Kidney (tissue), 13 donors: ENCODE measurements at regions not wholly inside any gene's neighbourhood (a gene's known extent, or its start where the extent isn't known, plus 50 kb on each side); places are given as distances from the start of the nearest gene placed in this dataset.

Experiments
- DNase-seq, 5 donors: peaks; one replicate each; pipeline ENCODE4 v3.0.0-alpha.2; 2013 to 2020
- FAIRE-seq: peaks from 2 replicates; lab custom pipeline; 2012; peaks lifted over from hg19 to GRCh38; lab: Jason Lieb, UNC
- H3K27ac ChIP-seq, 2 donors: one replicate each; pipeline ENCODE4 v1.7.0; 2013; ENCODE audit warnings: low read depth in 2 of 2, low read length in 2 of 2, inconsistent platforms in 1 of 2
- H3K27me3 ChIP-seq: one replicate; pipeline ENCODE4 v1.7.1; 2013; ENCODE audit warnings: low read length, inconsistent platforms; ENCODE audit not compliant: control insufficient read depth, insufficient read depth
- H3K36me3 ChIP-seq, 3 donors: one replicate each; pipeline versions ENCODE4 v1.7.0 to v1.7.1; 2013; ENCODE audit warnings: low read length in 3 of 3, control low read depth in 1 of 3, inconsistent platforms in 1 of 3; ENCODE audit not compliant: insufficient read depth in 3 of 3, control insufficient read depth in 2 of 3
- H3K4me1 ChIP-seq, 3 donors: one replicate each; pipeline versions ENCODE4 v1.7.0 to v1.7.1; 2013; ENCODE audit warnings: low read length in 3 of 3, inconsistent platforms in 1 of 3, low read depth in 1 of 3; ENCODE audit not compliant: control insufficient read depth in 2 of 3, insufficient read depth in 2 of 3
- H3K4me3 ChIP-seq, 3 donors: one replicate each; pipeline versions ENCODE4 v1.7.0 to v1.8.1; 2013; ENCODE audit warnings: low read length in 3 of 3, control low read depth in 1 of 3, inconsistent platforms in 1 of 3
- H3K9ac ChIP-seq, 3 donors: one replicate each; pipeline versions ENCODE4 v1.7.0 to v1.7.1; 2013; ENCODE audit warnings: low read length in 3 of 3, control low read depth in 1 of 3, inconsistent platforms in 1 of 3
- H3K9me3 ChIP-seq, 3 donors: one replicate each; pipeline versions ENCODE4 v1.7.0 to v1.7.1; 2013; ENCODE audit warnings: low read length in 3 of 3, control low read depth in 1 of 3, inconsistent platforms in 1 of 3; ENCODE audit not compliant: control insufficient read depth in 2 of 3, insufficient read depth in 1 of 3
- CTCF ChIP-seq: IDR thresholded peaks from 3 replicates; pipeline ENCODE4 v1.5.1; 2012; ENCODE audit warnings: mild to moderate bottlenecking, moderate library complexity, borderline replicate concordance; ENCODE audit not compliant: insufficient read depth; ENCODE audit errors: extremely low read depth
- intact Hi-C: fragments of 100-400 bp; cut with DNase I; formaldehyde crosslinking; loops from one replicate; pipeline ENCODE4 v1.11.1; 2022
- donor health status: control.
- donor health status: control.
- donor health status: control.
- donor health status: control.
- donor health status: control.
- donor health status: DM: yes; HTN: yes; CAD: no.
- donor health status: Normal renal cell carcinoma (clear cell type).

GRCh38 chr3:153439780-153440179 is 277.8 kb downstream of the RAP2B start:
- no peak for DNase-seq
- Histone ChIP-seq H3K9ac (no peak overlapping the region), H3K36me3 (no peaks in the 10 kb centered on the region), H3K4me3 (no peak overlapping the region), H3K27ac (no peak overlapping the region), H3K9me3 (no peaks in the 10 kb centered on the region), H3K4me1 (no peaks in the 10 kb centered on the region), H3K27me3 (no peaks in the 10 kb centered on the region)
- intact Hi-C loops = no loop called here
- no peak for FAIRE-seq
- no peak for TF ChIP-seq CTCF

- Histone ChIP-seq H3K27me3 (no peaks in the 10 kb centered on the region), H3K9me3 (no peaks in the 10 kb centered on the region), H3K27ac (no peak overlapping the region), H3K4me1 (no peaks in the 10 kb centered on the region), H3K36me3 (no peaks in the 10 kb centered on the region), H3K9ac (no peak overlapping the region), H3K4me3 (no peak overlapping the region)
- DNase-seq (no peak), FAIRE-seq (no peak)
- TF ChIP-seq CTCF = no peak
- intact Hi-C loops = no loop called here
These were observed 278.3 kb downstream of the RAP2B start for GRCh38 chr3:153440311-153440710.

GRCh38 chr3:153442386-153442785 is 280.4 kb downstream of the RAP2B start:
- FAIRE-seq (no peak), DNase-seq (no peak)
- Histone ChIP-seq H3K9ac (no peak overlapping the region), H3K36me3 (no peaks in the 10 kb centered on the region), H3K4me1 (no peaks in the 10 kb centered on the region), H3K27me3 (no peaks in the 10 kb centered on the region), H3K27ac (no peak overlapping the region), H3K4me3 (no peak overlapping the region), H3K9me3 (no peaks in the 10 kb centered on the region)
- no peak for TF ChIP-seq CTCF
- intact Hi-C loops = no loop called here

GRCh38 chr3:153442799-153443487 is 280.9 kb downstream of the RAP2B start:
- FAIRE-seq = no peak
- Histone ChIP-seq H3K4me1 (no peaks in the 10 kb centered on the region), H3K36me3 (no peaks in the 10 kb centered on the region), H3K4me3 (no peak overlapping the region), H3K27ac (no peak overlapping the region), H3K9ac (no peak overlapping the region), H3K27me3 (no peaks in the 10 kb centered on the region), H3K9me3 (no peaks in the 10 kb centered on the region)
- intact Hi-C loops = no loop called here
- DNase-seq = no peak
- no peak for TF ChIP-seq CTCF
